ENCODE measurements at regions not wholly inside any gene's neighbourhood (a gene's known extent, or its start where the extent isn't known, plus 50 kb on each side); places are given as distances from the start of the nearest gene placed in this dataset.
"Not testable (repeated sequence)": the region's sequence is repeated elsewhere in the genome, so short reads cannot be mapped to it uniquely, and the experiment has no call there.

GRCh38 chr12:13563743-13564125 lies 367.2 kb downstream of the EMP1 start:
- no peak for DNase-seq (ENCODE audit: low read depth, low spot score)

- DNase-seq (ENCODE audit: low read depth, low spot score), result no peak
Observed at GRCh38 chr12:13562915-13563742, 366.6 kb downstream of the EMP1 start.

GRCh38 chr12:13561923-13562322 lies 365.4 kb downstream of the EMP1 start:
- no peak for DNase-seq (ENCODE audit: low read depth, low spot score)

GRCh38 chr12:13559318-13559978 lies 362.9 kb downstream of the EMP1 start:
- DNase-seq (ENCODE audit: low read depth, low spot score), result no peak

- DNase-seq (ENCODE audit: low read depth, low spot score), result no peak
Observed at GRCh38 chr12:13552830-13553229, 356.3 kb downstream of the EMP1 start.

- no peak for DNase-seq (ENCODE audit: low read depth, low spot score)
Observed at GRCh38 chr12:13547283-13547682, 350.8 kb downstream of the EMP1 start.

GRCh38 chr12:13546231-13546630 lies 349.7 kb downstream of the EMP1 start:
- DNase-seq (ENCODE audit: low read depth, low spot score), result no peak

- DNase-seq (ENCODE audit: low read depth, low spot score), result no peak
Observed at GRCh38 chr12:13539051-13539450, 342.5 kb downstream of the EMP1 start.

- DNase-seq (ENCODE audit: low read depth, low spot score), result no peak
Observed at GRCh38 chr12:13538136-13538535, 341.6 kb downstream of the EMP1 start.

- DNase-seq (ENCODE audit: low read depth, low spot score), result no peak
Observed at GRCh38 chr12:13537623-13538022, 341.1 kb downstream of the EMP1 start.

- DNase-seq (ENCODE audit: low read depth, low spot score), result no peak
Observed at GRCh38 chr12:13536219-13536910, 339.8 kb downstream of the EMP1 start.

- DNase-seq (ENCODE audit: low read depth, low spot score), result no peak
Observed at GRCh38 chr12:13534645-13535398, 338.3 kb downstream of the EMP1 start.

GRCh38 chr12:13534242-13534641 lies 337.7 kb downstream of the EMP1 start:
- DNase-seq (ENCODE audit: low read depth, low spot score), result no peak

GRCh38 chr12:13530966-13531365 lies 334.4 kb downstream of the EMP1 start:
- DNase-seq (ENCODE audit: low read depth, low spot score), result no peak

- DNase-seq (ENCODE audit: low read depth, low spot score), result peak; percentile 52
Observed at GRCh38 chr12:13526185-13526921, 329.8 kb downstream of the EMP1 start.

GRCh38 chr12:13523536-13524307 lies 327.2 kb downstream of the EMP1 start:
- DNase-seq (ENCODE audit: low read depth, low spot score), result no peak

- DNase-seq (ENCODE audit: low read depth, low spot score), result not testable (repeated sequence)
Observed at GRCh38 chr12:13518034-13518433, 321.5 kb downstream of the EMP1 start.

GRCh38 chr12:13509740-13510139 lies 313.2 kb downstream of the EMP1 start:
- no peak for DNase-seq (ENCODE audit: low read depth, low spot score)

GRCh38 chr12:13505636-13506035 lies 309.1 kb downstream of the EMP1 start:
- DNase-seq (ENCODE audit: low read depth, low spot score), result no peak

- DNase-seq (ENCODE audit: low read depth, low spot score), result no peak
Observed at GRCh38 chr12:13505224-13505623, 308.7 kb downstream of the EMP1 start.
